HCT116 (cell line): ENCODE measurements at regions not wholly inside any gene's neighbourhood (a gene's known extent, or its start where the extent isn't known, plus 50 kb on each side); places are given as distances from the start of the nearest gene placed in this dataset.

ENCODE experiments used
- CTCF ChIP-seq, 3 experiments: fragments of 200-600 bp in 1 of 3; sonication (generic) in 1 of 3; IDR thresholded peaks in 2 of 3; conservative IDR thresholded peaks in 1 of 3; 2 replicates each; pipeline ENCODE4 v1.5.1; 2012 to 2017; ENCODE audit warnings: low read depth in 2 of 3, low read length in 2 of 3, antibody characterized with exemption in 1 of 3, borderline replicate concordance in 1 of 3, control low read depth in 1 of 3, mild to moderate bottlenecking in 1 of 3, mixed read lengths in 1 of 3, mixed run types in 1 of 3, moderate library complexity in 1 of 3; ENCODE audit not compliant: insufficient read depth in 1 of 3
- EGR1 ChIP-seq: IDR thresholded peaks from 2 replicates; pipeline ENCODE4 v1.6.1; 2012; ENCODE audit warnings: low read depth
- EZH2 ChIP-seq: fragments of 200-600 bp; sonication (generic); IDR thresholded peaks from 2 replicates; pipeline ENCODE4 v1.6.1; 2017; ENCODE audit warnings: antibody characterized with exemption, mixed run types
- JUND ChIP-seq: IDR thresholded peaks from 2 replicates; pipeline ENCODE4 v1.6.1; 2012
- MAX ChIP-seq: IDR thresholded peaks from 2 replicates; pipeline ENCODE4 v1.6.1; 2012
- POLR2A ChIP-seq: IDR thresholded peaks from 2 replicates; pipeline ENCODE4 v1.7.0; 2011; ENCODE audit warnings: borderline replicate concordance; ENCODE audit not compliant: insufficient read depth, insufficient read length; ENCODE audit errors: extremely low read depth
- POLR2AphosphoS5 ChIP-seq: IDR thresholded peaks from 2 replicates; pipeline ENCODE4 v1.6.1; 2011; ENCODE audit warnings: mild to moderate bottlenecking, low read depth, low read length, moderate library complexity
- RAD21 ChIP-seq: IDR thresholded peaks from 2 replicates; pipeline ENCODE4 v1.6.1; 2012; ENCODE audit warnings: low read depth, mild to moderate bottlenecking
- SIN3A ChIP-seq: IDR thresholded peaks from 2 replicates; pipeline ENCODE4 v1.6.1; 2012; ENCODE audit warnings: low read depth

- TF ChIP-seq SIN3A, result no peak
- no peak for TF ChIP-seq CTCF (IDR thresholded peaks at IDR 0.05 in 2 of 3, conservative IDR thresholded peaks at IDR 0.05 in 1 of 3; ENCODE audit: borderline replicate concordance in 1 of 3, insufficient read depth in 1 of 3, low read depth in 2 of 3, low read length in 2 of 3)
- TF ChIP-seq RAD21, result no peak
- TF ChIP-seq POLR2A, result no peak
- TF ChIP-seq MAX, result no peak
- no peak for TF ChIP-seq EGR1
- no peak for TF ChIP-seq EZH2
- TF ChIP-seq POLR2AphosphoS5, result no peak
- no peak for TF ChIP-seq JUND
Observed at GRCh38 chr5:173733021-173733420, 116.6 kb upstream of the BOD1 start.
